CD4-positive, alpha-beta T cell treated with Interleukin-21 for 1 hour (primary cell): ENCODE measurements at regions not wholly inside any gene's neighbourhood (a gene's known extent, or its start where the extent isn't known, plus 50 kb on each side); places are given as distances from the start of the nearest gene placed in this dataset.
A peak's percentile ranks its signal among the peaks of the same experiment; 100 is the strongest.
"Not testable (repeated sequence)": the region's sequence is repeated elsewhere in the genome, so short reads cannot be mapped to it uniquely, and the experiment has no call there.

ENCODE experiments used
- DNase-seq: peaks from one replicate; pipeline ENCODE4 v3.0.0-alpha.2; 2020

DNA sequence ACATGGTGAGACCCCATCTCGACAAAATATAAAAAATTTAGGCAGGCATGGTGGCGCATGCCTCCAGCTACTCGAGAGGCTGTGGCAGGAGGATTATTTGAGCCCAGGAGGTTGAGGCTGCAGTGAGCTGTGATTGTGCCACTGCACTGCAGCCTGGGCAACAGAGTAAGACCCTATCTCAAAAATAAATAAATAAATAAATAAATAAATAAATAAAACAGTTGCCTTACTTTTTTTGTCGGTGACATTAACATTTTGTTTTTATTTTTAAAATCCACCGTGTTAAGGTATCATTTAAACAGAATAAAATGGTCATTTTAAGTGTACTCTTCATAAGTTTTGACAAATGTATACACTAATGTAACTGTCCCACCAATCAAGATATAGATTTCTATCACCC lies 57.0 kb downstream of the RASL11A start:
- no peak for DNase-seq

DNA sequence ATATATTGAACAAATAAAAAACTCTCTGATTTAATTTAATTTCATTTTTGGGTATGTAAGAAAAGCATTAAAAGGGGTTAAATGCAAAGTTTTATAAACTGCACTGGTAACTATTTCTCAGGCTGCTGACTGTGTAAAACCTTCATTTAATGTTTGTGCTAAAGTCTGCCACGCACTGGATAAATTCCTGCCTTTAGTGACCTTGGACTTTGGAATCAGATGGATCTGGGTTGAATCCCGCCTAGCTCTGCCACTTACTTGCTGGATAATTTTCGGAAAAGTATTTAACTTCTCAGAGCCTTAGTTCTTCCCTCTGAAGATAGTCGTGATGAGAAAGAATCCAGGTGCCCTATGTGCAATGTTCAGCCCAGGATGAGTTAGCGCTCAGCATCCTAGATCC lies 58.6 kb downstream of the RASL11A start:
- no peak for DNase-seq

DNA sequence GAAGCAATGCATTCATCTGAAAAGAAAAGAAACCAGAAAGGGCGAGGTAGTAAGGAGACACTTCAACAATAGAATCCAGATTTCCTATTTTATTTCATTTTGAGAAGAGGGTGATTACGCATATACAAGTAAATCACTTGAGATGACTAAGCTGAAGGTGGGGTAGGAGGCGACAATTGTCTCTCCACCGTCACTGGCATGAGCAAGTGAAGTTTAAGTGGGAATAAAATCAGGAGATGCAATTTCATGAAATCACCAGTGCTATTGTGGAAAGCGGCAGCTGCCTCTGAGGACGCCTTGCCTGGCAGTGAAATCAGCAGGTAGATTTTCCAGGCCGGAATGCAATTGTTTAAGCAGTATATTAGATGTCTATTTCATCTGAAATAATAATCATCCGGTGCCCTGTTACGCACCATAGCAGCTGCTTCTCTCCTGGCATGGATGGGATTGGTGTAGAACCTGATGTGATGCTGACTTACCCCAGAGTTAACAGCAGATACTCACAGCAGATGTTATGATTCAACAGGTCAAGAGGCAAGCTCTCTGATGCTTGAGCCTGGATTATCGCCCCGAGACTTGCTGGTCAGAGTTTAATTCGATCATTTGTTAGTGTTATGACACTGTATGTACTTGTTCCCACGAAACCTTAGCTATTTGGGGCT lies 64.3 kb downstream of the RASL11A start:
- no peak for DNase-seq

DNA sequence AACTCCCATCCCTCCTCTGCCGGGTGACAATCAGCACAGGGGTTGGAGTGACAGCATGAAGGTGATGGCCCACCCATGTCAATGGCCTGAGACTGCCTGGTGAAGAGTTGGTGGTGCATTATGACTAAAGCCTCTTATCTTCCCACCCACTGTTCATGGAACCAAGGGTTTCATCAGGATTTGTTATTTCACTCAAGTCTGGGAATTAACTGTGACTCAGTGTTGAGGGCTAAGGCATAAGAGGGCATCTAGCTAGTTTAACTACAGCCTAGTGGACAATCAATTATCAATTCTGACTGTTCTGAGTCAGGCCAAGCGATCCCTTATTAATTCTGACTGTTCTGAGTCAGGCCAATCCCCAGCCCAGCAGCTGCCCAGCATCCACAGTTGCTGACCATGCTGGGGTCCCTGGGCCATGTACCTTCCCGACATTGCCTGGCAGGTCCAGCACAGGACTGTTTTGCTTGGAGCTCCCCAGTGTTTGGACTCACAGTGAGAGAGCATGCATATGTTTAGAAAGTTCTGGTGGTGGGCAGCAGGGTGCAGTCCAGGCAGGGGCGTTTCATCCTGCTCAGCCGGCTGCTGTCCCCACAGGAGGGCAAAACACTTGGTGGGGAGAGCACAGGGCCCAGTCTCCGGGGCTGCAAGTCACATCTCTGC lies 65.5 kb downstream of the RASL11A start:
- no peak for DNase-seq

DNA sequence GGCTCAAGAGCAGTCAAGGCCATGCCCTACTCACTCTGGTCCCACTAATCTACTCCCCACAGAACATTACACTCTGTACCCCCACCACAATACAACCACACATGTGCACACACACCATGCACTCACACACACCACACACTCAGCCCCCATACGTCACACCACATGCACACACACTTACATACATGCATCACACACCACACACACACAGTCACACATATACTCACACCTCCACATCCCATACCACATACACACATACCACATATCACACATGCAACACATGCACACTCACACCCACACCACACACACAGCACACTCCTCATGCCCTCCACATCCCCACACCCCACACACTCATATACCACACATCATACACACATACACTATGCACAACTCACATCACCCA lies 67.6 kb downstream of the RASL11A start:
- DNase-seq: no peak

- no peak for DNase-seq
Measured at GRCh38 chr13:27338816-27339215, 68.2 kb downstream of the RASL11A start.

GRCh38 chr13:27339299-27339698 lies 68.7 kb downstream of the RASL11A start:
- DNase-seq: peak; percentile 28

- DNase-seq: no peak
Measured at GRCh38 chr13:27341616-27342015, 71.0 kb downstream of the RASL11A start.

- DNase-seq: no peak
Measured at GRCh38 chr13:27347211-27347772, 76.7 kb downstream of the RASL11A start.

DNA sequence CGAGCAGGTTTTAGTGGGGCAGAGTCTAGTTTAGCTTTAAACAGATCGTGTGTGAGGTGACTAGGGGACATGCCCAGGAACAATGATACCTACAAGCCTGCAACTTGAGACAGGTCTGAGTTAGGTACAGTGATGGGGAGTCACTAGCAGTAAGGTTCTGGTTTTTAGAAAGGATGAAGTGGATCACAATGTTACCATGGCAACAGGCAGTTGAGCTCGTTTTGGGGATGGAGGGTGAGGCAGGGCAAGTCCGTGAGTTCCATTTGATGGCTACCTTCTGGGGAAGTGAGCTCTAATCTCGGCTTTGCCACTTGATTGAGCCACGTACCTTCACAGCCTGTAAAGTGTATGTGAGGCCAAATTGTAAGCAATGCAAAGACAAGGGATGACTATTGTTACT lies 76.0 kb upstream of the GTF3A start:
- no peak for DNase-seq

DNA sequence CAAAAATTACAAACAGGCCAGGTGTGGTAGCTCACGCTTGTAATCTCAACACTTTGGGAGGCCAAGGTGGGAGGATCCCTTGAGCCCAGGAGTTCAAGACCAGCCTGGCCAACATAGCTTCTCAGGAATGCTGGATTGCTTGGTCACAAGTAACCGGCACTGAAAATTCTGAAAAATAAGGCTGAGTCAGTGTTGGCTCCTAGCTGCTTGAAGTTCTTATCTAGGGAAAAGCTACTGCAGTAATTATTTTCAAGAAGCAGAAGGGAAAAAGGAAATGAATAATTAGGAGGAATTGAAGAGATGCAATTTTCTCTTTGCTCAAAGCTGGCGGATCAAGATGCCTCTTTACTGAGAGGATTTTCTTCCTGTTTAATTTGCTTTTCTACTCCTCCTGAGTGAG lies 75.0 kb upstream of the GTF3A start:
- DNase-seq: no peak

- DNase-seq: not testable (repeated sequence)
Measured at GRCh38 chr13:27350825-27351224, 73.6 kb upstream of the GTF3A start.

DNA sequence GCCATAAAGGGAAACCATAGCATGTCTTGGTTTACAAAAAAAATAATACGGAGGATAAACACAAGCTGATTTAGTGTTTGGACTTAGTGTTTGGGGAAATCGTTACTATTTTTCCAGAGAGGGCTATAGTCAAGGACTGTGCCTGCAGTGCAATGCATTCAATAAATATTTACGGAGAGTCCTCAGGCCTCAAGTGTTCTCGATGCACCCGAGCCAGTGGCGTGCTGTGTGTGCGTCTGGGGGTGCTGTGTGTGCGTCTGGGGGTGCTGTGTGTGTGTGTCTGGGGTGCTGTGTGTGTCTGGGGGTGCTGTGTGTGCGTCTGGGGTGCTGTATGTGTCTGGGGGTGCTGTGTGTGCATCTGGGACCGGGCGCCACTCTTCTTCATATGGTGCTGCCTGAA lies 71.7 kb upstream of the GTF3A start:
- no peak for DNase-seq

DNA sequence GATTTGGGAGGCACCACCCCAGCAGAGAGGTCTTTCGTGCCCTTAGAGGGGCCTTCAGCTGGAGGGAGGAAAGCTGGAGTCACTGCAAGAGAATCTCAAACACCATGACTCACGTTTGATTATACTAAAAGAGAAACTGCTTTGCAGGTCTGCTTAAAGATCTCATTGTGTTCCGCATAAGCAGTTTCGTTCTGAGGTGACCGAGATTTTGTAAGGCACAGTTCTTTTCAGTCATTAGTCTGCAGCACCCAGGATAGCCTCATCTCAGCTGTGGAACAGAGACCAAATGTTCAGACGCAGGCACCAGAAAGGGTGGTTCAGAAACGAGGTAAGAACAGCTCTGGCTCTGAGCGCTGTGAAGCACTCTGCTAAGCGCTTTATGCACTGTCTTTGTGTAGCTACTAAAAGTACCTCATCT lies 71.2 kb upstream of the GTF3A start:
- no peak for DNase-seq

DNA sequence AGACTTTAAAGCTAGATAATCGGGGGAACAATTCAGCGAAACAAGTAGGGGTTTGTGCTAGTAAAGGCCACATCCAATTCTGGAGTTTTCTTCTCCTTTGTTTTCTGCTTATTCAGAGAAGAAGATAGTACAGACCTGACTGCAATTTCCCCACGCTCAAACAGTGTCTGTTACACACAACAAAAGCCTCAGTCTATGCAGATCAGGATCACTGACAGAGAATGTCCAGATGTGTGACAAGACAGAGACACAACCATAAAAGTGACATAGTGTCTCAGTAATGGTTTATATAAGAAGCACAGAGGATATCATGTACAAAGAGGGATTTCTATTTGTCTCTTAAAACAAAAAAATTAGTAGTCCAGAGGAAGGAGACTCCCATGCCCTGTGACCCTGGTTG lies 70.7 kb upstream of the GTF3A start:
- DNase-seq: no peak

DNA sequence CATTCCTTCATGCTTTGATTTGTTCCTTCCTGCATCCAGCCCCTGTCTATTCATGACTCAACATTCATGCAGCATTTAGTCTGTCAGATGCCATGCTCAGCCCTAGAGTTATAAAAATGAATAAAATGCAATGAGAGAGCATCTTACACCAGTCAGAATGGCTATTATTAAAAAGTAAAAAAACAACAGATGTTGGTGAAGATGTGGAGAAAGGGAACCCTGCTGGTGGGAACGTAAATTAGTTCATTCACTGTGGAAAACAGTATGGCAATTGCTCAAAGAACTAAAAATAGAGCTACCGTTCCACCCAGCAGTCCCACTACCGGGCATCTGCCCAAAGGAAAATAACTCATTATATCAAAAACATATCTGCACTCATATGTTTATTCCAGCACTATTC lies 70.0 kb upstream of the GTF3A start:
- no peak for DNase-seq

DNA sequence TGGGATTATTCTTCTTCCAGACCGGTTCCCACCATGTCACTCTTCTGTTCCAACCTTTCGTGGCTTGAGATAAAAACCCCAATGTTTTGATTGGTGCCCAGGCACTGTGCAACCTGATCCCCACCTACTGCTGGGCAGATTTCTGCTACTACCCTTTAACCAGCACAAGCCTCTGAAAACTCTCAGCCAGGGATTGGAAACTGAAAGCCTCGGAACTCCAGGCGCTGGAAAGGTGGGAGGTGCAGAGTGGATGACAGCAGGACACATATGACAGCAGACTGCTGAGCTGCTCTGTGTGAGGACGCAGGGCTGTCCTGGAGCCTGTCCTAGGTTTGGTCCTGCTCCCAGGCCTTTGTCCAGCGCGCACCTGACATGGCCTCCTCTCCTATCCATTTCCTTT lies 68.5 kb upstream of the GTF3A start:
- DNase-seq: no peak

GRCh38 chr13:27358420-27358819 lies 66.0 kb upstream of the GTF3A start:
- DNase-seq: no peak

DNA sequence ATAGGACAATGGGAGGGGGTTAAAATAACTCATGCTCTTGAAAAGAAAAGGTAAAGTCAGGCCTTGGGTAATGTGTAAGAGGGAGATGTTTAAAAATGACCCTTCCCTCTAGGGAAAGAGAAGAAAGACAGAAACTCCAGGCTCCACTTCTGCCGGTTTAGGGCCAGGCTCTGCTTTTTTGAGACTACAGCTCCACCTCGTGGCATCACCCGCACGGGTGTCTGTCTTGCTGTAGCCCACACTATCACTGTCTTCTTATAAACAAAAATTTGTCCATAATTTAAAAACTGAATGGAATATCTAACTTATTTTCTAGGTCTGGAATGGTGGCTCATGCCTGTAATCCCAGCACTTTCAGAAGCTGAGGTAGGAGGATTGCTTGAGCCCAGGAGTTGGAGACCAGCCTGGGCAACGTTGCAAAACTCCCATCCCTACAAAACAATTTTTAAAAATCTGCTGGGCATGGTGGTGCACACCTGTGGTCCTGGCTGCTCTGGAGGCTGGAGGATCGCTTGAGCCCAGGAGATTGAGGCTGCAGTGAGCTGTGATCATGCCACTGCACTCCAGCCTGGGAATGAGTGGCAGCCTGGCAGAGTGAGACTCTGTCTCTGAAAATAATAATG lies 65.1 kb upstream of the GTF3A start:
- peak; percentile 57 for DNase-seq

GRCh38 chr13:27360562-27360961 lies 63.9 kb upstream of the GTF3A start:
- no peak for DNase-seq

GRCh38 chr13:27362064-27362751 lies 62.2 kb upstream of the GTF3A start:
- peak; percentile 76 for DNase-seq

- DNase-seq: not testable (repeated sequence)
Measured at GRCh38 chr13:27363637-27364036, 60.8 kb upstream of the GTF3A start.

DNA sequence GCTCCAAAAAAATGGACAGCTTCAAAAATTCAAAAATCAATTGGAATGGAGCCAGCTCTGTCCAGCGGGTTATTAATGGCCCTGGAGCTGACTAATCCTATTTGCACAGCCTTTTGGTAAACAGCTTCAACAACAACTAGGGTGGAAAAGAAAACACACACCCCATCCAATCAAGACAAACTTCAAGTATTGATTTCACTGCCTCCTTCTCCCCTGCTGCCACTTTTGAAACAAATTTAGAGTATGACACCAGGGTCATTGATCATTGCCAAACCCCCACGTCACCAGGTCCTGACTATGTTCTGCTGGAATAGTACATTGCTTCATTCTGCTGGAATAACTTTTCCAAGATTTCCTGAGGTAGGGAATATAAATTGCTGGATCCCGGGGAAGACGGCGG lies 56.8 kb upstream of the GTF3A start:
- DNase-seq: no peak
